ENCODE measurements at regions not wholly inside any gene's neighbourhood (a gene's known extent, or its start where the extent isn't known, plus 50 kb on each side); places are given as distances from the start of the nearest gene placed in this dataset.

- TF ChIP-seq MLX (CRISPR knock-in tag; IDR thresholded peaks at IDR 0.05) = 0 out of 2 replicates have a peak, but pooled peaks have one; percentile 15
- TF ChIP-seq RFX3 (CRISPR knock-in tag; IDR thresholded peaks at IDR 0.05) = no peak
- TF ChIP-seq EP300 (IDR thresholded peaks at IDR 0.05; ENCODE audit: low read depth in 2 of 2, low read length in 2 of 2) = peak; percentile 17 to 68; a peak in 2 of 4 replicates
- peak; percentile 71 for TF ChIP-seq EP300 (CRISPR knock-in tag; IDR thresholded peaks at IDR 0.05; ENCODE audit: borderline replicate concordance)
- TF ChIP-seq TEAD3 (CRISPR knock-in tag; optimal IDR thresholded peaks at IDR 0.05; ENCODE audit: borderline replicate concordance) = peak; percentile 57
- TF ChIP-seq HOXA5 (CRISPR knock-in tag; IDR thresholded peaks at IDR 0.05) = 0 out of 2 replicates have a peak, but pooled peaks have one; percentile 52
- peak; percentile 80 for TF ChIP-seq GATAD2A (CRISPR knock-in tag; IDR thresholded peaks at IDR 0.05)
- peak; percentile 31; the same call in 1 of the 2 replicates for TF ChIP-seq PHF21A (CRISPR knock-in tag; IDR thresholded peaks at IDR 0.05)
- 0 out of 2 replicates have a peak, but pooled peaks have one; percentile 40 for TF ChIP-seq THAP11 (CRISPR knock-in tag; IDR thresholded peaks at IDR 0.05)
- peak; percentile 63 for TF ChIP-seq HNF4A (CRISPR knock-in tag; IDR thresholded peaks at IDR 0.05)
- peak; percentile 64 for TF ChIP-seq POGZ (CRISPR knock-in tag; IDR thresholded peaks at IDR 0.05)
- TF ChIP-seq ZBTB46 (CRISPR knock-in tag; IDR thresholded peaks at IDR 0.05; ENCODE audit: borderline replicate concordance) = no peak
- TF ChIP-seq MAFF (IDR thresholded peaks at IDR 0.05; ENCODE audit: low read depth, low read length) = peak; percentile 79
- TF ChIP-seq ZFX (CRISPR knock-in tag; IDR thresholded peaks at IDR 0.05; ENCODE audit: low read depth) = peak; percentile 92
- TF ChIP-seq ZNF770 (CRISPR knock-in tag; IDR thresholded peaks at IDR 0.05) = 0 out of 2 replicates have a peak, but pooled peaks have one; percentile 19
- no peak for TF ChIP-seq GMEB1 (CRISPR knock-in tag; IDR thresholded peaks at IDR 0.05; ENCODE audit: borderline replicate concordance)
- TF ChIP-seq YY1 (IDR thresholded peaks at IDR 0.05; ENCODE audit: insufficient read depth, insufficient replicate concordance, low read depth, low read length) = peak; percentile 38
- TF ChIP-seq POLR2AphosphoS5 (IDR thresholded peaks at IDR 0.05; ENCODE audit: low read depth, low read length) = 0 out of 2 replicates have a peak, but pooled peaks have one; percentile 20
- TF ChIP-seq NONO (IDR thresholded peaks at IDR 0.05) = no peak
- TF ChIP-seq NONO (CRISPR knock-in tag; conservative IDR thresholded peaks at IDR 0.05) = no peak
- 0 out of 2 replicates have a peak, but pooled peaks have one; percentile 53 for TF ChIP-seq ZNF331 (CRISPR knock-in tag; IDR thresholded peaks at IDR 0.05)
- TF ChIP-seq PATZ1 (CRISPR knock-in tag; IDR thresholded peaks at IDR 0.05) = 0 out of 2 replicates have a peak, but pooled peaks have one; percentile 14
- TF ChIP-seq NFE2L1 (CRISPR knock-in tag; IDR thresholded peaks at IDR 0.05; ENCODE audit: borderline replicate concordance) = peak; percentile 93
These were observed 59.9 kb upstream of the ZSWIM5 start (continued) for GRCh38 chr1:45266151-45266801.
